Ovary (tissue), 7 donors: ENCODE measurements at regions not wholly inside any gene's neighbourhood (a gene's known extent, or its start where the extent isn't known, plus 50 kb on each side); places are given as distances from the start of the nearest gene placed in this dataset.

ENCODE experiments used
- DNase-seq, 5 donors: peaks; one replicate each; pipeline ENCODE4 v3.0.0-alpha.2; 2019 to 2020
- H3K27ac ChIP-seq, 2 donors: fragments of 200-600 bp; one replicate each; pipeline versions ENCODE4 v1.5.1 to v1.8.0; 2019 to 2022
- H3K27me3 ChIP-seq: fragments of 200-600 bp; one replicate; pipeline ENCODE4 v1.8.0; 2022
- H3K36me3 ChIP-seq: fragments of 200-600 bp; sonication (generic); one replicate; pipeline ENCODE4 v1.5.1; 2019
- H3K4me1 ChIP-seq: one replicate; pipeline ENCODE4 v1.8.1; 2013; ENCODE audit warnings: mild to moderate bottlenecking, moderate library complexity; ENCODE audit not compliant: insufficient read depth
- H3K4me3 ChIP-seq: fragments of 200-600 bp; sonication (generic); one replicate; pipeline ENCODE4 v1.5.1; 2017
- H3K9me3 ChIP-seq, 2 donors: fragments of 200-600 bp in 1 of 2; sonication (generic) in 1 of 2; one replicate each; pipeline versions ENCODE4 v1.5.1 to v1.8.1; 2013 to 2019; ENCODE audit warnings: mild to moderate bottlenecking in 1 of 2, moderate library complexity in 1 of 2
- EP300 ChIP-seq: sonication (generic); formaldehyde crosslinking; IDR thresholded peaks from one replicate; pipeline ENCODE4 v1.6.1; 2017; ENCODE audit warnings: antibody characterized with exemption
- POLR2A ChIP-seq: fragments of 450-650 bp; IDR thresholded peaks from one replicate; pipeline ENCODE4 v1.6.1; 2017; ENCODE audit warnings: antibody characterized with exemption, mild to moderate bottlenecking, moderate library complexity
- WGBS, 3 donors: extraction: QIAGEN DNeasy Blood & Tissue Kit in 1 of 3; methylation state at CpG; one replicate each; pipeline versions ENCODE4 v1.1.5 to v1.1.7; 2013 to 2017; 5-methylcytosine and 5-hydroxymethylcytosine counted together
- intact Hi-C, 4 donors: fragments of 100-400 bp; cut with DNase I; formaldehyde crosslinking; loops; one replicate each; pipeline versions ENCODE4 v1.11.0 to v1.15.1; 2022 to 2023
- TF ChIP-seq, protein P1 (sequence below), 3 donors: fragments of 450-650 bp in 2 of 3; fragments of 200-600 bp in 1 of 3; IDR thresholded peaks; one replicate each; pipeline versions ENCODE4 v1.5.1 to v1.8.0; 2016 to 2022; ENCODE audit warnings: antibody characterized with exemption in 3 of 3, mild to moderate bottlenecking in 1 of 3
- donor health status: DM: no; HTN: no; CAD: no; lungs with moderate emphysema.
- donor health status: DM: no; HTN: no; CAD: no.
- donor health status: Bipolar disorder and iron deficiency.
- donor health status: DM: no; HTN: no; CAD: no.
- donor health status: DM: yes; HTN: yes; CAD: no.

DNA sequence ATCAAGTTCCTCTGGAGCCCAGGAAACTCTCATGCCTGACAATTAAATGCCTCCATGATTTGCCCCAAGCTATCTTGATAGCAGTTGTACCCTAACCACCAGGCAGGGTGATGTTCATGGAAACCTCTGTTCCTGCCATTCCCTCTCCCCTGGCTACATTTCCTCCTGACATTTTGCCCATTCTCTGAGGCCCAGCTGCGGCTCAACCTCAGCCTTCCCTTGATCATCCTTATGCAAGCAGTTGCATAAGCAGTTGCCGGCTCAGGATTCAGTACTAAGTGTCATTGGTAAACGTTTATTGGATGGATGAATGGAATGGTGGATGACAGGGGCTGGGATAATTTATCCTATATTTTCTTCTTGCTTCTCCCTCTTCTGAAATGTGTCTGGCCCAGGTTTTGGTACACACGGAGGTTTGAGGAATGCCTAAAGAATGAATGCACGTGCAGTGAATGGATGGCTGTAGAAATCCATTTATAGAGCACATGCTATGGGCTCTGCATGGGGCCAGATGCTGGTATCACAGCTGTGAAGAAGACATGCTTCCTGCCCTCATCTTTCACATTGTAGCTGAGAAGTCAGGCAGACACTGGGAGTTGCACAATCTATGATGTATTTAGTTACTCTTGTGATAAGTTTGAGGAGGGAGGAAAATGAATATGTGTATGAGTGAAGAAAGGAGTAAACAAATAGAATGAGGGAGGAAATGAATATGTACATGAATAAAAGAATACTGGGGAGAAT lies 261.8 kb downstream of the FOXD2 start:
- intact Hi-C loops = no loop called here

DNA sequence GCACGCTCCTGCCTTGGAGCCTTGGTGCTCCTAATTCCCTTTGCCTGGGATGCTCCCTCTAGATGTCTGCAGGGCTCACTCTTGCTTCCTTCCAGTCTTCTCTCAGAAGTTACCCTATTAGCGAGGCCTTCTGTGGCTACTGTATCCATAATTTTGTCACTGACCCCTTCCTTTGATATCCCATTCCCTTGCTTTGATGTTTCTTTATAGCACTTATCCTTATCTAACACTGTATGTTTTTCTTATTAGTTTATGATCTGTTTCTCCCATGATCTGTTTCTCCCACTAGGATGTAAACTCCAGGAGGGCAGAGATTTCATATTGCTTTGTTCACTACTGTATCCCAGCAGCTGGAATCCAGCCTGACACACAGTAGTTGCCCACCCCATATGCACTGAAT lies 263.4 kb downstream of the FOXD2 start:
- intact Hi-C loops = no loop called here
- TF ChIP-seq, protein P1, sequence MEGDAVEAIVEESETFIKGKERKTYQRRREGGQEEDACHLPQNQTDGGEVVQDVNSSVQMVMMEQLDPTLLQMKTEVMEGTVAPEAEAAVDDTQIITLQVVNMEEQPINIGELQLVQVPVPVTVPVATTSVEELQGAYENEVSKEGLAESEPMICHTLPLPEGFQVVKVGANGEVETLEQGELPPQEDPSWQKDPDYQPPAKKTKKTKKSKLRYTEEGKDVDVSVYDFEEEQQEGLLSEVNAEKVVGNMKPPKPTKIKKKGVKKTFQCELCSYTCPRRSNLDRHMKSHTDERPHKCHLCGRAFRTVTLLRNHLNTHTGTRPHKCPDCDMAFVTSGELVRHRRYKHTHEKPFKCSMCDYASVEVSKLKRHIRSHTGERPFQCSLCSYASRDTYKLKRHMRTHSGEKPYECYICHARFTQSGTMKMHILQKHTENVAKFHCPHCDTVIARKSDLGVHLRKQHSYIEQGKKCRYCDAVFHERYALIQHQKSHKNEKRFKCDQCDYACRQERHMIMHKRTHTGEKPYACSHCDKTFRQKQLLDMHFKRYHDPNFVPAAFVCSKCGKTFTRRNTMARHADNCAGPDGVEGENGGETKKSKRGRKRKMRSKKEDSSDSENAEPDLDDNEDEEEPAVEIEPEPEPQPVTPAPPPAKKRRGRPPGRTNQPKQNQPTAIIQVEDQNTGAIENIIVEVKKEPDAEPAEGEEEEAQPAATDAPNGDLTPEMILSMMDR (IDR thresholded peaks at IDR 0.05) = no peak
- no peak for TF ChIP-seq POLR2A
- no peak for TF ChIP-seq EP300
- Histone ChIP-seq H3K4me1 (no peaks in the 10 kb centered on the region), H3K4me3 (no peak overlapping the region), H3K27me3 (no peaks in the 10 kb centered on the region), H3K36me3 (no peaks in the 10 kb centered on the region), H3K27ac (no peak overlapping the region), H3K9me3 (no peaks in the 10 kb centered on the region)
- 88 to 99% (median 94%) methylated on average over 2 of the region's 2 CpGs for WGBS, 3 donors
- DNase-seq = no peak

More for the DNA sequence above, 261.8 kb downstream of the FOXD2 start:
- H3K27me3 ChIP-seq = no peaks in the 10 kb centered on the region
- no peak overlapping the region for H3K4me3 ChIP-seq
- H3K27ac ChIP-seq = no peak overlapping the region
- TF ChIP-seq EP300 = no peak
- TF ChIP-seq POLR2A = no peak
- TF ChIP-seq, protein P1 (IDR thresholded peaks at IDR 0.05) = no peak
- no peaks in the 10 kb centered on the region for H3K36me3 ChIP-seq
- H3K9me3 ChIP-seq = no peaks in the 10 kb centered on the region
- 67 to 74% (median 72%) methylated on average over 5 of the region's 5 CpGs for WGBS, 3 donors
- DNase-seq = no peak
- H3K4me1 ChIP-seq = no peaks in the 10 kb centered on the region

DNA sequence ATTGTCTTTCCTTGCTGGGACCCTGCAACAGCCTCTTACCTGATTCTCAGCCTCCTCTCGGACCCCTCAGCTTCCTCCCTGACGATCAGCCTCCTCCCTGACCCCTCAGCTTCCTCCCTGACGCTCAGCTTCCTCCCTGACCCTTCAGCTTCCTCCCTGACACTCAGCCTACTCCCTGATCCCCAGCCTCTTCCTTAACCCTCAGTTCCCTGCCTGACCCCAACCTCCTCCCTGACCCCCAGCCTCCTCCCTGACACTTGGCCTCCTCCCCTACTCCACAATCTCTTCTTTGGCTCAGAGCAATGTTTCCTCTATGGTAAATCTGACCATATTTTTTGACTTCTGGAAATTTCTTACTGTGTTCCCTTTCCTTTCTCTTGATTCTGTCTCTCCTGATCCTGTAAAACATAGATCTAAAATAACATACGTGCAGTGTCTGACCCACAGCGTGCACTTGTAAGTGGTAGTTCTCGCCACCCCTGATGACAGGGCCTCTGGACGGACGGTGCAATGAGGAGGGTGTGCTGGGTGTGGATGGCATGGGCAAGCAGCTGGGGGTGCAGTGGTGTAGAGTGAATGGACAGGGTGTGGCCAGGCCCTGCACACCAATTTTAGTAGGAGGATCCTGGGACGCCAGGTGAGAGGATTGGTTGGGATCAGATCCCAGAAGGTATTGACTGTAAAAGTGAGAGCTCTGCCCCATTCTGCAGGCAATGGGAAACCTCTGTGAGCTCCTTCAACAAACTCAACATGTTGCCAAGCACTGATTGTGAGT lies 264.1 kb downstream of the FOXD2 start:
- Histone ChIP-seq H3K27ac (no peak overlapping the region), H3K27me3 (no peaks in the 10 kb centered on the region), H3K4me1 (no peaks in the 10 kb centered on the region), H3K36me3 (no peaks in the 10 kb centered on the region), H3K4me3 (no peak overlapping the region), H3K9me3 (no peaks in the 10 kb centered on the region)
- 80 to 88% (median 82%) methylated on average over 9 of the region's 9 CpGs for WGBS, 3 donors
- TF ChIP-seq, protein P1 (IDR thresholded peaks at IDR 0.05) = no peak
- no peak for TF ChIP-seq EP300
- no peak for TF ChIP-seq POLR2A
- DNase-seq = no peak
- intact Hi-C loops = no loop called here

DNA sequence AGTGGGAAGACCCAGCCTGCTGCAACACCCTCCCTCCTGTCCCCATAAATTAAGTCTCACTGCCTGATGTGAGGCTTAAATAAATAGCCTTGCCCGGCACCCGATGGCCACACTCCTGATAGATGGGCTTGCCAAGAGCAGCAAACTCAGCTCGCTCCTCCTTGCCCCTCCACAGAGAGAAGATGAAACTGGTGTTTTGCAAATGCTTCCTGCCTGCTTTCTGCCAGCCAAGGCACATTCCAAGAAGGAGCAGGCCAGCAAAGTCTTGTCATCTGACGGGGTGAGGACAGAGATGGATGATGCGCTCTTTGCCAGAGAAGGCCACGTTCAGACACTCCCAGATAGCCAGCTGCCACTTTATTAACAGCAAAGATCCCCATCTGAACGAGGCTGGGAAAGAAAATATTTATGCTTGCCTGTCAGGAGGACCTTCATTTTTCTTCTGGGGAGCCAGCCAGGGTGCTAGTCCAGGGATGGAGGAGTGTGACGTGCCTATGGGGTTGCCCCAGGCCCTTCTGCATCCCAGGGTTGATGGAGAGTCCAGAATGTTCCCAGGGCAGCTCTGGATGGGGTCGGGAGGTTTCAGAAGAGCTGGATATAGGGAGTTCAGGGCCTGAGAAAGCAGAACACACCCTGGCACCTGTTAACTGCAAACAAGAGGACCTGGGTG lies 265.4 kb downstream of the FOXD2 start:
- WGBS, 3 donors = 42 to 44% (median 43%) methylated on average over 9 of the region's 9 CpGs
- H3K4me3 ChIP-seq = no peak overlapping the region
- TF ChIP-seq POLR2A = no peak
- TF ChIP-seq EP300 = no peak
- TF ChIP-seq, protein P1 (IDR thresholded peaks at IDR 0.05) = no peak
- DNase-seq = no peak
- no peaks in the 10 kb centered on the region for H3K9me3 ChIP-seq
- no peaks in the 10 kb centered on the region for H3K27me3 ChIP-seq
- no peaks in the 10 kb centered on the region for H3K36me3 ChIP-seq
- intact Hi-C loops = no loop called here
- H3K27ac ChIP-seq = no peak overlapping the region
- H3K4me1 ChIP-seq = no peaks in the 10 kb centered on the region
